ENCODE measurements at regions not wholly inside any gene's neighbourhood (a gene's known extent, or its start where the extent isn't known, plus 50 kb on each side); places are given as distances from the start of the nearest gene placed in this dataset.

GRCh38 chr7:131943211-131943610, 386.8 kb upstream of the PODXL start:
- TF ChIP-seq, protein P1, sequence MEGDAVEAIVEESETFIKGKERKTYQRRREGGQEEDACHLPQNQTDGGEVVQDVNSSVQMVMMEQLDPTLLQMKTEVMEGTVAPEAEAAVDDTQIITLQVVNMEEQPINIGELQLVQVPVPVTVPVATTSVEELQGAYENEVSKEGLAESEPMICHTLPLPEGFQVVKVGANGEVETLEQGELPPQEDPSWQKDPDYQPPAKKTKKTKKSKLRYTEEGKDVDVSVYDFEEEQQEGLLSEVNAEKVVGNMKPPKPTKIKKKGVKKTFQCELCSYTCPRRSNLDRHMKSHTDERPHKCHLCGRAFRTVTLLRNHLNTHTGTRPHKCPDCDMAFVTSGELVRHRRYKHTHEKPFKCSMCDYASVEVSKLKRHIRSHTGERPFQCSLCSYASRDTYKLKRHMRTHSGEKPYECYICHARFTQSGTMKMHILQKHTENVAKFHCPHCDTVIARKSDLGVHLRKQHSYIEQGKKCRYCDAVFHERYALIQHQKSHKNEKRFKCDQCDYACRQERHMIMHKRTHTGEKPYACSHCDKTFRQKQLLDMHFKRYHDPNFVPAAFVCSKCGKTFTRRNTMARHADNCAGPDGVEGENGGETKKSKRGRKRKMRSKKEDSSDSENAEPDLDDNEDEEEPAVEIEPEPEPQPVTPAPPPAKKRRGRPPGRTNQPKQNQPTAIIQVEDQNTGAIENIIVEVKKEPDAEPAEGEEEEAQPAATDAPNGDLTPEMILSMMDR (IDR thresholded peaks at IDR 0.05), result no peak
- TF ChIP-seq POLR2A (IDR thresholded peaks at IDR 0.05), result no peak
